ENCODE measurements at regions not wholly inside any gene's neighbourhood (a gene's known extent, or its start where the extent isn't known, plus 50 kb on each side); places are given as distances from the start of the nearest gene placed in this dataset.
A peak's percentile ranks its signal among the peaks of the same experiment; 100 is the strongest.

GRCh38 chr11:135027461-135027860 is 615.4 kb upstream of the B3GAT1 start:
- DNase-seq (no peak), ATAC-seq (peak; percentile 41)
- TF ChIP-seq CTCF (IDR thresholded peaks at IDR 0.05), result no peak

DNA sequence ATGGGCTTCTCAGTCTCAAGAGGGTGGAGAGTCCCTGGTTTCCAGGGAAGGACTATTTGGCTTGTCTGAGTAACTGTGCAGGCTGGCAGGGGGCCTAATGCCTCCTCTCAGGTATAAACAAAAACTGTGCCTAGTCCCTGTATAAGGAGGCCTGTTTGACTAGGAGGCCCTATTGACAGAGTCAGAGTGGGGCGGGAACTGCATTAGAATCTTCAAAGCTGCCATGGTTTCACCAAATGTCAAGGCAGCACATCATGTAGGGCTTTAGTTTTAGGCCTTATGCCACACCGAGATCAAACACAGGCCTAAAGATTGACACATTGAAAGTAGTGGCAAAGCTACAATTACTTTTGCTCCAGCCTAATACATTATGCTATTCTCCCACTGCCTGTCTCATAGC is 611.5 kb upstream of the B3GAT1 start:
- ATAC-seq (no peak), DNase-seq (no peak)
- Histone ChIP-seq H3K27me3 (no peaks in the 10 kb centered on the region), H3K27ac (no peak overlapping the region), H3K9me3 (no peaks in the 10 kb centered on the region), H3K36me3 (no peaks in the 10 kb centered on the region), H3K4me3 (no peak overlapping the region), H3K4me1 (no peaks in the 10 kb centered on the region)
- no peak for TF ChIP-seq CTCF (IDR thresholded peaks at IDR 0.05)
- intact Hi-C loops (cut with DNase I), result no loop called here

More at GRCh38 chr11:135027461-135027860, 615.4 kb upstream of the B3GAT1 start:
- H3K27ac ChIP-seq, result no peak overlapping the region
- no peaks in the 10 kb centered on the region for H3K9me3 ChIP-seq
- no peak overlapping the region for H3K4me3 ChIP-seq
- H3K36me3 ChIP-seq, result no peaks in the 10 kb centered on the region
- no peaks in the 10 kb centered on the region for H3K27me3 ChIP-seq
- H3K4me1 ChIP-seq, result no peaks in the 10 kb centered on the region
- intact Hi-C loops (cut with DNase I), result no loop called here

- no peaks in the 10 kb centered on the region for H3K36me3 ChIP-seq
- DNase-seq (no peak), ATAC-seq (no peak)
- H3K4me1 ChIP-seq, result no peaks in the 10 kb centered on the region
- no peaks in the 10 kb centered on the region for H3K27me3 ChIP-seq
- H3K9me3 ChIP-seq, result no peaks in the 10 kb centered on the region
- no peak overlapping the region for H3K27ac ChIP-seq
- no peak overlapping the region for H3K4me3 ChIP-seq
- intact Hi-C loops (cut with DNase I), result no loop called here
- TF ChIP-seq CTCF (IDR thresholded peaks at IDR 0.05), result no peak
These were observed 610.4 kb upstream of the B3GAT1 start for GRCh38 chr11:135022454-135022853.

DNA sequence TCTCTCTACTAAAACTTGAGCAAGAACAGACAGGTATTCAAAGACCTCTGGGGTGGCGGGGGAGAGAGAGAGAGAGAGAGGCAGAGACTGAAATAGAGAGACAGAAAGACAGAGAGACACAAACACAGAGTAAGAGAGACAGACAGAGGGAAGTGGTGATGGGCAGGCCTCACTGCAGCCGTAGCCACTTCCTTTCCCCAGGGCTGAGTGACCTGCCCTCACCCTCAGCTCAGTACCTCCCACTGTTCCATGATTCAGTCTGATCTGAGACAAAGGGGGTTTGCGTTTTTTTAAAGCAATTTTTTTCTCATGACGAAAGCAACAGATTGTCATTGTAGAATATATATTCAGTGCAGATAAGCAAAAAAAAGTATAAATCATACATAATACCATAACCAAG is 607.9 kb upstream of the B3GAT1 start:
- ATAC-seq, result peak; percentile 30

GRCh38 chr11:135019343-135019871 is 607.4 kb upstream of the B3GAT1 start:
- Histone ChIP-seq H3K4me3 (no peak overlapping the region), H3K36me3 (no peaks in the 10 kb centered on the region), H3K9me3 (no peaks in the 10 kb centered on the region), H3K27me3 (no peaks in the 10 kb centered on the region), H3K27ac (no peak overlapping the region), H3K4me1 (no peaks in the 10 kb centered on the region)
- no peak for ATAC-seq
- TF ChIP-seq CTCF (IDR thresholded peaks at IDR 0.05), result no peak
- intact Hi-C loops (cut with DNase I), result no loop called here
- no peak for DNase-seq

More for the DNA sequence above, 607.9 kb upstream of the B3GAT1 start:
- H3K27me3 ChIP-seq, result no peaks in the 10 kb centered on the region
- TF ChIP-seq CTCF (IDR thresholded peaks at IDR 0.05), result no peak
- intact Hi-C loops (cut with DNase I), result no loop called here
- no peaks in the 10 kb centered on the region for H3K36me3 ChIP-seq
- no peaks in the 10 kb centered on the region for H3K9me3 ChIP-seq
- no peak overlapping the region for H3K27ac ChIP-seq
- DNase-seq, result no peak
- no peaks in the 10 kb centered on the region for H3K4me1 ChIP-seq
- H3K4me3 ChIP-seq, result no peak overlapping the region

DNA sequence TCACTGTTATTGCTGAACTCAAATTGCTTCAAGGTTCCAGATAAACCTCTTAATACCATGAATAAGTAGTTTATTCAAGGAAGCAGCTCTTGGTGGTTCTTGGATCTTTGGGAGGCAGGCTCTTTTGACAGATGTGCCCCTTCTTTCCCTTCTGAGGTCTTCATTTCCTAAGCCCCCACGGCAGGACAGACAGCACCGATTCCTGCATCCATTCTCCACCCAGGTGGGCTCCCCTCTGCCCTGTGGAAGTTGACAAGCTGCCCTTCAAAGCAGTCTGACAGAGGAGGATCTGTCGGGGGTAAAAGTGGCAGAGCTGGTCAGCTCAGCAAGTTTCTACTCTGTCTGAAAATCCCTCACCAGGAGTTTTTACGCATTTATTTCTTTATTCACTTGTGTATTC is 605.3 kb upstream of the B3GAT1 start:
- intact Hi-C loops (cut with DNase I), result no loop called here
- no peaks in the 10 kb centered on the region for H3K27me3 ChIP-seq

More for the DNA sequence above, 605.3 kb upstream of the B3GAT1 start:
- Histone ChIP-seq H3K4me1 (no peaks in the 10 kb centered on the region), H3K36me3 (no peaks in the 10 kb centered on the region), H3K4me3 (no peak overlapping the region), H3K9me3 (no peaks in the 10 kb centered on the region), H3K27ac (no peak overlapping the region)
- ATAC-seq (no peak), DNase-seq (no peak)
- no peak for TF ChIP-seq CTCF (IDR thresholded peaks at IDR 0.05)

All from upper lobe of right lung (tissue), 1 donor.